Astrocyte of the spinal cord (primary cell): ENCODE measurements at regions not wholly inside any gene's neighbourhood (a gene's known extent, or its start where the extent isn't known, plus 50 kb on each side); places are given as distances from the start of the nearest gene placed in this dataset.

Experiments
- DNase-seq: peaks from one replicate; pipeline ENCODE4 v3.0.0; 2011; ENCODE audit warnings: low read depth, low spot score
- H3K4me3 ChIP-seq: 2 replicates; pipeline ENCODE4 v1.5.1; 2011; ENCODE audit warnings: low read depth, mild to moderate bottlenecking, low read length, moderate library complexity
- in situ Hi-C: cut with HindIII; loops from 2 replicates; pipeline ENCODE4 v1.10.0; 2017; ENCODE audit warnings: low sequenced_read_pairs
- TF ChIP-seq, protein P1 (sequence below): IDR thresholded peaks from 2 replicates; pipeline ENCODE4 v1.5.1; 2012; ENCODE audit warnings: low read depth, mild to moderate bottlenecking, low read length, inconsistent platforms

DNA sequence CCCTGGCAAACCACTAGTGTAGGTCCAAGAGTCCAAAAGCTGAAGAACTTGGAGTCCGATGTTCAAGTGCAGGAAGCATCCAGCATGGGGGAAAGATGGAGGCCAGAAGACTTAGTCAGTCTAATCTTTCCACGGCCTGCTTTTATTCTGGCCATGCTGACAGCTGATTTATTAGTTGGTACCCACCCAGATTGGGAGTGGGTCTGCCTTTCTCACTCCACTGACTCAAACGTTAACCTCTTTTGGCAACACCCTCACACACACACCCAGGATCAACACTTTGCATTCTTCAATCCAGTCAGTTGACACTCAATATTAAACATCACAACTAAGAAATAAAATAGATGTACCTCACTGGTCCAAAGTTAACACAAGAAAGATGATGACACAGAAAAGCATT, 134.8 kb upstream of the GABRA2 start:
- in situ Hi-C loops: no loop called here
- DNase-seq: no peak
- TF ChIP-seq, protein P1, sequence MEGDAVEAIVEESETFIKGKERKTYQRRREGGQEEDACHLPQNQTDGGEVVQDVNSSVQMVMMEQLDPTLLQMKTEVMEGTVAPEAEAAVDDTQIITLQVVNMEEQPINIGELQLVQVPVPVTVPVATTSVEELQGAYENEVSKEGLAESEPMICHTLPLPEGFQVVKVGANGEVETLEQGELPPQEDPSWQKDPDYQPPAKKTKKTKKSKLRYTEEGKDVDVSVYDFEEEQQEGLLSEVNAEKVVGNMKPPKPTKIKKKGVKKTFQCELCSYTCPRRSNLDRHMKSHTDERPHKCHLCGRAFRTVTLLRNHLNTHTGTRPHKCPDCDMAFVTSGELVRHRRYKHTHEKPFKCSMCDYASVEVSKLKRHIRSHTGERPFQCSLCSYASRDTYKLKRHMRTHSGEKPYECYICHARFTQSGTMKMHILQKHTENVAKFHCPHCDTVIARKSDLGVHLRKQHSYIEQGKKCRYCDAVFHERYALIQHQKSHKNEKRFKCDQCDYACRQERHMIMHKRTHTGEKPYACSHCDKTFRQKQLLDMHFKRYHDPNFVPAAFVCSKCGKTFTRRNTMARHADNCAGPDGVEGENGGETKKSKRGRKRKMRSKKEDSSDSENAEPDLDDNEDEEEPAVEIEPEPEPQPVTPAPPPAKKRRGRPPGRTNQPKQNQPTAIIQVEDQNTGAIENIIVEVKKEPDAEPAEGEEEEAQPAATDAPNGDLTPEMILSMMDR: no peak
- H3K4me3 ChIP-seq: no peak overlapping the region

- no peak overlapping the region for H3K4me3 ChIP-seq
- no peak for DNase-seq
- in situ Hi-C loops: no loop called here
- TF ChIP-seq, protein P1: no peak
Observed at GRCh38 chr4:46520361-46520760, 130.4 kb upstream of the GABRA2 start.

GRCh38 chr4:46515940-46516339, 126.0 kb upstream of the GABRA2 start:
- DNase-seq: no peak
- no peak overlapping the region for H3K4me3 ChIP-seq
- in situ Hi-C loops: no loop called here
- TF ChIP-seq, protein P1: no peak

GRCh38 chr4:46508216-46508615, 118.3 kb upstream of the GABRA2 start:
- in situ Hi-C loops: no loop called here

DNA sequence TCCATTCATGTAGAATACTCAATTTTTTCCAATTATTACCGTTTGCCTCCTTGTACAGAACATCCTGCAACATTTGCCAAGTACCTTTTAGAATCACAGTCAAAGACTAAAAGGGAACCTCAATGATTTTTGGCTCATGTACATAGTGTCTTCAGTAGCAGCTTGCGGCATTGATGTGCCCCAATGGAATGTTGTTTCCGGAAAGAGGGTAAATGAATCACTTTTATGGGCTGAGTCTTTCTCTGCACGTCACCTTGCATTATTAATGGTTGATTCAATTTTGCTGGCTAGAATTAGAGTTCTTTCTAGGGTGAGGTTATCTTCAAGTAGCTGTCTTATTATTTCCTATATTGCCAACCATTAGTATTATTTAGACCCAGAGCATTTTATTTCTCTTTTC, 116.9 kb upstream of the GABRA2 start:
- DNase-seq: peak; percentile 3
- TF ChIP-seq, protein P1: no peak
- in situ Hi-C loops: no loop called here
- H3K4me3 ChIP-seq: no peak overlapping the region

More at GRCh38 chr4:46508216-46508615, 118.3 kb upstream of the GABRA2 start:
- DNase-seq: no peak
- no peak overlapping the region for H3K4me3 ChIP-seq
- TF ChIP-seq, protein P1: no peak

- TF ChIP-seq, protein P1: no peak
- DNase-seq: no peak
- H3K4me3 ChIP-seq: no peak overlapping the region
- in situ Hi-C loops: no loop called here
Observed at GRCh38 chr4:46505131-46505530, 115.2 kb upstream of the GABRA2 start.

DNA sequence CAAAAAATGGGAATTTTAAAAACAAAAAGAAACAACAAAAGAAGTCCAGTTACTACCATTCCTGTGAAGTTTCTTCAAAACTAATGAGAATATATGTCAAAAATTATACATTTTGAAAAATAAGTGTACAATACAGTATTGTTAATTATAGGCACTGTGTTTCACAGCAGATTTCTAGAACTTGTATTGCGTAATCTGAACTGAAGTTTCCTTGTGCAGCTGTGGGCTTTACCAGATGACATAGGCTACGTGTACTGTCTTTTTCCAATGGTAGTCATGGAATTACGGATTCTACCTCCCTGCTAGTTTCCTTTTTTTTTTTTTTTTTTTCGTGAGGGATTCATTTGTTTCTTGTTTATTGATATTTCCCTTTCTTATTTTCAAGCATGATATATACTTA, 113.8 kb upstream of the GABRA2 start:
- H3K4me3 ChIP-seq: no peak overlapping the region
- no peak for DNase-seq
- TF ChIP-seq, protein P1: no peak
- in situ Hi-C loops: no loop called here
